ENCODE measurements at regions not wholly inside any gene's neighbourhood (a gene's known extent, or its start where the extent isn't known, plus 50 kb on each side); places are given as distances from the start of the nearest gene placed in this dataset.

DNA sequence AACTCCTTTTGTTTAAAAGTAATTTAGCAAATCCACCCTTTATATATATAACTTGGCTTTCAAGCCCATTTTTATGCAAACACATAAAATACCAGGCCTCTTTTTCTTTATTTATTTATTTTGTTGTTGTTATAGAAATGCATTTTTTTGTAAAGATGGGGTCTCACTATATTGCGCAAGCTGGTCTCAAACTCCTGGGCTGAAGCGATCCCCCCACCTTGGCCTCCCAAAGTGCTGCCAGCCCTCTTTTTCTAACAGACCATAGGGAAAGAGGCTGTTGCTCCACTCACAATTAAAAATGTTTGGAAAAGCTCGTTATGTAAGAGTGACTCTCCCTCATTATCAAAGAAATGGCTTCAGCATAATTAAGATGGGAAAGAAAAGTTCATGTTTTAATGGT lies 440.9 kb downstream of the HACE1 start:
- DNase-seq (ENCODE audit: low spot score), result no peak

DNA sequence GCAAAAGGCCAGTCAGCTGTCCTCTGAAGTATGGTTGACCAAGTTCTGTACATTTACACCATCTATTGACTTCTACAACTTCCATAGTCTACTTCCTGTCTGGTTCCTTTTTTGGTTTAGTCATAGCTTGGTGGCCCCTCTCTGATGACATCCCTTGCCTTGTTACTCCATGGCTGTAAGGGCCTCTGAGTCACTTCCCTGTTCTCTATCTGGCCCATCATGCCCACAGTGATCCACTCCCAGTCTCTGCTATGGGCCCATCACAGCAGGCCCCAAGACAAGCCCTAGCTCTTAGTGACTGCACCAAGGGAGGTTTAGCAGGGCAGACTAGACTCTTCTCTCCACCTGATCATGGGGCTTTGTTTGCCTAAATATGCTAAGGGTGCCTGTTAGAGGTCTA lies 441.6 kb downstream of the HACE1 start:
- peak; percentile 49 for DNase-seq (ENCODE audit: low spot score)

DNA sequence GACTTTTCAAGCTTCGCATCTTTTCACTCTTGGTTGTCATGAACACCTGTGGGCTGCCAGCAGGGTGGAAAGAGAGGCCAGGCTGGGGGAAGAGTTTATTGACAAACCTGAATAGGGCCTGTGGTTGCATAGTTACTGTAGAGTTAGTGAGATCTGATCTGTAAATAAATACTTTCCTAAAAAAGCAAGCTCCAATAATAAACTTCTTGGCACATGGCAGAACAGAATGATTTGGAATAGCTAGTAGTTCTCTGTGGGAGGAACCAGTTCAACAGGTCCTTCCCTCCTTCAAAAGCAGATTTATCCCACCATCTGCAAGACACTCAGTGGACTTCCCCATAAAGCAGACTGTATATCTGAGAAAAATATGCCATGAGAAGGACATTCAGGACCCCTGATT lies 445.0 kb downstream of the HACE1 start:
- no peak for DNase-seq (ENCODE audit: low spot score)

DNA sequence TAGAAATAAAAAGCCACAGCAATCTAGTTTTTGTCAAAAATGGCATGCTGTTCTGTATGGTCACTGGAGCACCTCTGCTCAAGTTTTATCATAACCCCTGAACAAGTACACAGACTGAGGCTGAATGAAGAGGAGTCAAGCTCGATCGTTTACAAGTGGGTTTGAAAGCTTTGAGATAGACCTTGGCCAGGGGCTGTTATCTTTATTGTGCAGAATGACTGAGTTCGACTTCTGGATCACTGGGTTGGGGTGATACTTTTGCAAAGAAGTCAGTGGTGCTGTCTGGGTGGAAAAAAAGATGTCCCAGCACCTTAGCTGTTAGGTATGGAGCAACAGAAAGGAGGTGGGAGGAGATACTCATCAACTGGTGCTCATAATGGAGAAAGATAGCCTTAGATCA lies 446.0 kb downstream of the HACE1 start:
- no peak for DNase-seq (ENCODE audit: low spot score)

DNA sequence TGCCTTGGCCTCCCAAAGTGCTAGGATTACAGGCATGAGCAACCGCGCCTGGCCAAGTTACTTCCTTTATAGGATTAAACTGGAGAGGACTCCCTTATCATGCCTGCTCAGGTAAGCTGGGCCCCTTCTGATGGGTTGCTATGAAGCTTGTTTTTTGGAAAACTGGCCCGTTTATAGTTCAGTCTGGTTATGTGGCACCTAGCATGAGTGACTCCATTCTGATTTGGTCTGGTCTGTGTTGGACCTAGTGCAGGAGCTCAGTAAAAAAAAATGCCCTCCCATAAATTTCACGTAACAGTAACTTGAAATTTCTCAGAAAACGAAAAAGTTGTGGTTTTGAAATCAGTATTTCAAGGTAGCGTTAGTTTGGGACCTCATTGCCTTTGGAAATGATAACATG lies 448.4 kb downstream of the HACE1 start:
- no peak for DNase-seq (ENCODE audit: low spot score)

DNA sequence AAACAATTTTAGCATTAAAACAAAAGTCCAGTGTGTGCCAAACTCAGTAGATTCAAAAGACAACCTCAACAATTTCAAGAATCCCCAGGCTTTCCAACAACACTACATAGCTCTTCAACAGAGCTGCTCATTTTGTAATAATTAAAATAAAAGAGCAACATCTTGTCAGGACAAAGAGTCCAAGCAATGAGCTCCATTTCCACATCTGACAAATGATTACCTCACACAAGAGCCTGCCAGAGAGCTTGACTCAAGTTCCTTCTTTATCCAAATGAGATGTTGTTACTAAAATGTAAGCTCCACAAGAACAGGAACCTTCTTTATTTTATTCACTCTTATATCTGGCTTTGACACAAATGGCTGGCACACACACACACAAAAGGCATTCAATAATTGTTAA lies 449.8 kb downstream of the HACE1 start:
- no peak for DNase-seq (ENCODE audit: low spot score)

DNA sequence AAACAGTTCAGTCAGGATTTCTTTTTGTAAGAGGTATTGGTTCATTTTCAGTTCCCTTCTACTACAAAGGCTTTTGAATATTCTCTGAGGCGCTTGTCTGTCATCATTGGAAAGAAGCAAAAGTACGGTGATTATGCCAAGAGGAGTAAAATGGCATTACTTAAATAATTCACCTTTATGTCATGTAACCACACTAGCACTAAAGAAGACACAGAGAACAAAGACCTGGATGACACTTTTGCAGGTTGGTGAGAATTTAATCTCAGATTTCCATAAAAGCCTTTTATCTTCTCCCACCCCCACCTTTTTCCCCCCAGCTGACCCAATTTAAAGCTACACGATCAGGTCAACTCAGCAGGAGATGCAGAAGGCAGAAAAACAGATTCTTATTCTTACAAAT lies 451.8 kb downstream of the HACE1 start:
- DNase-seq (ENCODE audit: low spot score), result no peak

DNA sequence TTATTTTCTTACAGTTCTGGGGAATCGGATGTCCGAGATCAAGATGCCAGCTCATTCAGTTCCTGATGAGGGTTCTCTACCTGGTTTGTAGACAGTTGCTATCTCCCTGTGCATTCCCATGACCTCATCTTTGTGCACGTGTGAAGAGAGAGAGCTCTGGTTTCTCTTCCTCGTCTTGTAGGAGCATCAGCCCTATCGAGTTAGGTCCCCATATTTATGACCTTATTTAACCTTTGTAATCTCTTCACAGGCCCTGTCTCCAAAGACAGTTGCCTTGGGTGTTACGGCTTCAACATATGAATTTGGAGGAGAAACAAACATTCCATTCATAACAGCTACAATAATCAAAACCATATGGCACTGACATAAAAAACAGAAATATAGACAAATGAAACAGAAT lies 455.3 kb downstream of the HACE1 start:
- no peak for DNase-seq (ENCODE audit: low spot score)

DNA sequence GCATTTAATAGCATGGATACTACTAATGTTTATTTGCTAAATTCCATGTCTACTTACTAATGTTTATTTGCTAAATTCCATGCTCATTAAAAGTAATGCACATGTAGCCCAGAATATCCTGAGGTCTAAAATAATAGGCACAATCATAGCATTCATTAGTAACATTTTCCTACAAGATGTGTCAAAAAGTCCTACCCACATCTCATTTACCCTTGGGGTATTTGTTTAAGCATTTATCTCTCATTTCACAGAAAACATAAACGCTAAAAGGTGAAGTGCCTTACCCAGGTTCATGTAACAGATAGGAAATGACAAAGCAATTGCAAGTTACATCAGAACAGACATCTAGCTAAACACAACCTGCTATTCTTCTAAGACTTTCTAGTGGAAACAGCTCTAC lies 457.1 kb downstream of the HACE1 start:
- DNase-seq (ENCODE audit: low spot score), result no peak

DNA sequence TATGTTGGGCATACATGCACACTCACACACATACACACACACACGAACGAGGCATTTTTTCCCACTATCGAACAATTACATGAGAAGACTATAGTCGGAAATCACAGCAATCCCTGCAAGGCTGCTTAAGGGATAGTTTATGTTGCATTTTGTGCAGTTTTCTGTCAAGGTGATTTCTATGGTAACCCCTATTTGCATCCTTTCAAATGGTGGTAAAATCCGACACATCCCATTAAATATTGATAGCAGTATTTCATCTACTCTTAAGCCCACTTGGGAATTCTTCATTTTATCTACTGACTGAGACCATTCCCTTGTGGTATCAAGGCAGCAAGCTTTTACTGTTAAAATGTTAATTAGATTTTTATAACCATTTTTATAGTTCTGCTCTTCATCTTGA lies 457.8 kb downstream of the HACE1 start:
- no peak for DNase-seq (ENCODE audit: low spot score)

DNA sequence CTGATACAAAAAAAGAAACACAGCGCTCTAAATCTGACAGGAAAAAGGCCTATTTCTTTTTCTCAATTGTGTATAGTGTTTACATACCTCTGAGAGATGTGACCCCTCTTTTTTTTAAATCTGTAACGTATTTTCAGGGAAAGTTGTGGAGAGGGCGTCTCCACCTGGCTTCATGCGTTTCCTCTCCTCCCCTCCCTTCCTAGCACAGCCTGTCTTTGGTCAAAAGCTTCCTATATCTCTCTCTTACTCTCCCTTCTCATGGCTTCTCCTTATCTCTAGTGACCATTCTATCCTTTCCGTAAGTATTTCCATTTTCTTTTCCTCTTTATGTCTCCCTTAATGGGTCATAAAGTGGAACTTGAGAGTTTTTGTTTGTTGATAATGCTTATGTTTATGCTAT lies 458.9 kb downstream of the HACE1 start:
- no peak for DNase-seq (ENCODE audit: low spot score)

DNA sequence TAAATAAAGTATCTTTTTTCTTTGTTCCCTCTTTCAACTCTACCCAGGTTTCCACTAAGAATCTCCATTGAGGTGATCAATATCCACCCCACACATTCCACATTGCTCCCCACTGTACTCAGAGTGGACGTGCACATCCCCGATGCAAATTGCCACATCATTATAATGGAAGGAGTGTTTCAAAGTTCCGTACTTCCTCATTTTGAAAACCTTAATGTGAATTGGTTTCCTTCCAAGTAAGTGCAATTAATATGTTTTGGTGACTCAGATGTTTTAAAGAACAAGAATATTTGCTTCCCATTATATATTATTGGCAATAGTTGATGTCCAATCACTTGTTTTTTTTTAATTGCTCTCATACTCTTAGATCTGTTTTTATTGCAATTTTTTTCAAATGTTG lies 463.6 kb downstream of the HACE1 start:
- DNase-seq (ENCODE audit: low spot score), result no peak

DNA sequence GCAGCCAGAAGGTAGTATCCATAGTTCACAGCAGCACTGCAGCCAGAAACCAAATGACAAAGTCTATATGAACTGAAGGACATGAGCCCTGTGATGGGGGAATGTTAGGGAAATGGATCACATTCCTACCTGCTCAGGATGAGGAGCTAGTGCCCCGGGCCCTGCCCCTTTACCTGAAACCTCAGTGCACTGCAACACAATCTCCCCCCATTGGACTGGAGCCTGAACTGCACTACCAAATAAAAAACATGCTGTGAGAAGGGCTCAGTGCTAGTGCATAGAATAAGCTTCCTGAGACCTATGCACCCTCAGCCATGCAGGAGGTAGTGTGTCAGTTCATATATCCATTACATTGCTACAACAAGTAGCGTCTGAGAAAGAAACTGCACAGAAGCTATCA lies 477.8 kb downstream of the HACE1 start:
- DNase-seq (ENCODE audit: low spot score), result no peak

DNA sequence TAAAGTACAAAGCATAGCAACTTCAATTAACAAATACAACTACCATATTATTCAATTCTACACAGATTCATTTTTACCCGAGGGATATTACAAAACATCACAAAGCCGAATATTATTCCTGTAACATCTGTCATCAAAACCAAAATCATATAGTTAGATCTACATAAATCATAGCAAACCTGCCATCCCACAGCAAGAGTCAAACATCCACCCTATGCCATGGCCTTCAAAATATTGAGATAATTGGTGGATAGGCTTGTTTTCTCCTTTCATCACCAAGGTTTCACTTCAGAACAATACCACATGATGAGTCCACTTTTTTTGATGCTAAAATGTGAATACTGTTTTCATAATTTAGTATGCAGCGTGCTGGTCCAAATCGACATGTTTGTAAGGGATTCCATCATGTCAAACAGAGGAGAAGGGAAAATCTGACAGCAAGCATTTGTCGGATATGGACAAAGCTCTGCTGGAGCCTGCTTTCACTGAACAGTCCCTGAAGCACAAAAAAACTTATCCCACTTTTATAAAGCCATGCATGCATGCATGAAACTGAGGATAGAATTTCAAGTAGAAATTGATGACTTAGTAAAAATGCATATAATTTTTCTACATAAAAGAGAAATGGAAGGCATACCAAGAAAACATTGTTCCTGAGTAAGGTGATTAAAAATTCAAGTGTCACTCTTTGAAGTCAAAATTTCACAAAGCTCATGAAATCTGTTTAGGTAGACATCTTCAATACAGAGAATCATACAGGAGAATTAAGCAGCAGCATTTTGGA lies 494.1 kb downstream of the HACE1 start:
- DNase-seq (ENCODE audit: low spot score), result no peak

DNA sequence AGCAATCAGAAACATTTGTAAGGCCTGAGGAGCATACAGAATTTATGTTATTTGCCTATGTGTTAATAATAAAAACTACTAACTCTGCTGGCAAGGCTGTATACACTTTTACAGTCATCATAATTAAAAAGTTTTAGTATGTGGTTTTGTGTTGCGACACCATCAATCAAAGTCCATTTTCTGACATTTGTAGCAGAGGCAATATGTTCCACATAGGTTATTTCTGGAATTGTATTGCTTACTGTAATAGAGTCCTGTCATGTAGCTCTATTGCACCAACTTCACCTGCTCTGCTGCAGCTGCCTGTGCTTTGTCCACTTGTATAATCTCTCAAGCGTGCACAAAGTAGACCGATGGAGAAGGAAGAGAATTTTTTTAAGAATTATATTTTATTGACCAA lies 501.8 kb downstream of the HACE1 start:
- no peak for DNase-seq (ENCODE audit: low spot score)

DNA sequence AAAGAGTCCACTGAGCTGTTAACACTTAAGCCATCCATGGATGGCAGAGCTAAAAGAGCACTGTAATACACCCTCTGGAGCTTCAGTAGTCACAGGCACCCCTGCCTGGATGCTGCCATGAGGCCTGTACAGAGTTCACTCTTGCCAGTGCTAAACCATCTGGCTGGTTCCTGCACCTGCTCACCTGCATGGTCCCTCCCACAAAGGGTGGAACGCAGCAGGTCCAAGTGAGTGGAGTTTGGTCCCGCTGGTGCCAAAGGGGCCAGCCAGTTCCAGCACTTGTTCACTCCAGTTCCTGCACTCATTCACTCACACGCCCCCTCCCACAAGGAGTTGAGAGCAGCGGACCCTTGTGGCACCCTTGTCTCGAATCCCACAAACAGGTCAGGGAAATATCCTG lies 503.5 kb downstream of the HACE1 start:
- DNase-seq (ENCODE audit: low spot score), result no peak

DNA sequence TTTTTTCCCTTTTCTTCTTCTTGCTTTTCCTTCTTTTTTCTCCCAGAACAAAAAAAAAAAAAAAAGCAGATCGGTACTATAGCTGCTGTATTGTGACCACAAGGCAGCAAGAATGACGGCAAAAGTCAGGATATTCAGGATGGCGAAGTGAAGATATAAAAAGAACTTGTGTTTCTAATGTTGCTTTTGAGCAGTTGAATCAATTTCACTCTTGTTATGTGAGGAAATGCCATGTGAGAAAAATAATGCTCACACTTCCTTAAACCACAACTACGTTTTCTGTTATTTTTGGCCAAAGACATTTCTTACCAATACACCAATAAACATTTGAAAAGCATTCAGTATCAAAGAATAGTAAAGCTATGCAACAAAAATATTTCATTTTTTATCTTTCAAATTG lies 510.5 kb downstream of the HACE1 start:
- DNase-seq (ENCODE audit: low spot score), result no peak

DNA sequence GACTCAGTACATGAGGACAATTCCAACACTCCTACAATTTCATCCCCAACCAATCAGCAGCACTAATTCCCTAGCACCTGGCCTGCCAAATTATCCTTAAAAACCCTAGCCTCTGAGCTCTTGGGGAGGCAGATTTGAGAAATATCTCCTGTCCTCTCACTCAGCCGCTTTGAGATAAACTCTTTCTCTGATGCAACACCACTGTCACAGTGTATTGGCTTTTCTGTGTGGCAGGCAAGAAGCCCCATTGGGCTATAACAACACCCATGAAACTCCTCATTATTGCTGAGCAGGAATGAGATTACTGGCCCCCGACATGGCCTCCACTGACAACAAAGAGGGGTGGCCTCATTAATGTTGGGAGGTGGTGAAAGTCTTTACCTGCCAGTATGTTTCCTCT lies 515.5 kb downstream of the HACE1 start:
- no peak for DNase-seq (ENCODE audit: low spot score)

DNA sequence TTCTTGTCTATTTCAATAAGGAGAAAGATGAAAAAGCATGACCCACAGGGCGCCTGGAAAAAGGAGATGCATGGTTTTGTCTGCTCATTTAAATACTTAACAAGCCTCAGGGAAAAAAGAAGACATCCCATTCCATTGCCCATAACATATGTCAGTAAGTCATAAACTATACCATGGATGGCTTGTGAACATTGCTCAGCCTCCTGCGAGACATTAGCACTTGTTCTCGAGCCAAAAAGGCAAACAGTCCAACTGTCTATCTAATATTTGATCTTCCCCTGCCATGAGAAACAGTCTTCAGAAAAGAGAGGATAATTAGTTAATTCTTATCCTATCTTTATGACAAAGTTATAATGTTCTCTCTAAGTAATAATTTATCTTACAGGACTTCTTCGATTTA lies 527.4 kb downstream of the HACE1 start:
- no peak for DNase-seq (ENCODE audit: low spot score)

DNA sequence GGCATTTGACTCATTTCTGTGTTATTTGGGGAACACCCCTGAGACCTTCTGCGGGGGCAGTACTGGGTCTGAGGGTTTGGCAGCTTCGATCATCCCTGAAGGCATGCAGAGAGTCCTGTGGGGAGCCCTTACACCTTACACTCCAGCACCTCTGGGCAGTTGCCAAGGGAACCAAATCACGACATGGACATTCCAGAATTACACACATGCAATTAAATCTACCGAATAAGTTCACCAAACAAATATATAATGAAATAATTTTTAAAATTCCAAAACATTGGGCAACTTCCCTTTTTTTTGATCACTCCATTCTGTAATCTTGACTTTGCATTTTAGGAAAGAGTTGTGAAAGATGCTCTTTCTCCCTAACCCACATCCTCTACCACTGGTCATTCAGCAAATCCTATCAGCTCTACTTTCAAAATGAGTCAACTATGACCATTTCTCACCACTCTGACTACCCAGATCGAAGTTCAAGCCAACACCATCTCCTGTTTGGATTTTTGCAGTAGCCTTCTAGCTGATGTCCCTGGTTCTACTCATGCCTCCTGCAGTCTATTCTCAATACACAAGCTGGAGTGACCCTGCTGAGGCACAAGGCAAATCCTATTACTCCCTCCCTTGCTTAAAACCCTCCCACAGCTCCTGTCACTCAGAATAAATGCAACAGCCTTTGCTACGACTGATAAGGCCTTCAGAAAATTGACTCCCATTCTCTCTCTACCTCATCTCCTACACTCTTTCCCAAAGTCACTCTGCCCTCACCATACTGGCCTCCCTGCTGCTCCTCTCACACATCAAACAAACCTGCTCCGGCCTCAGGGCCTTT lies 533.3 kb downstream of the HACE1 start:
- no peak for DNase-seq (ENCODE audit: low spot score)

DNA sequence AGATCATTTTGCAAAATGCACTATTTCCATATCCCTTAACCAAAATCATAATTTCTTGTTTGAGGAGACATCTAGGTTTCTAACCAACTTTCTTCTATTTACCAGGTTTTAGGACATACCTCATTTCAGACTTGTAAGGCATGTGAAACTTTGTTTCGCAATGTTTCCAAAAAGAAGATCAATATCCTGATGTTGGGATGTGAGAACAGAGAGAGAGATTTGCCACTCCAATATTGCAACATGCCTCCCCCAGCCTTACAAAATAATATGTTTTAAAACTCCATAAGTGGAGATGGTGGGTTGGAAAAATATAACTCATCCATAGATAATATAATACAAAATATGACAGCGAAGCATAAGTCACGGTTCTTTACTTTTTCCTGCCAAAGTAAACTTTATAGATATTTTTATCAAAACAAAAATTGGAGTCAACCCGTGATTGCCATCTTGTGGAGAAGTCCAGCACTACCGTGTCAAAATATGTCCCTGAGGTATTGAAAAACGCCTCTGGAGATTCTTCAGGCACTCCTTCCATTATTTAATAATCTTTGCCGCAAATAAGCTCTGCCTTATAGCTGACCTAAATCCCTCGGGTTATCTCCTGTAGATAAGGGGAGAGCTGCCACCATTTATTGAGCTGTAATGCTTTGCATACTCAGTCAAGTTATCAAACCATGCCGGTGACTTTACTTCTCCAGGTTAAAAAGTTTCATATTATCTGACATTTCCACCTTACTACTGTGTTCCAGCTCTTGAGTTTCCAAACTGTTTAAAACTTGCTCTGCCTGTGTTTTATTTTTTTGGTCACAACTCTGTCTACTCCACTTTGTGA lies 534.2 kb downstream of the HACE1 start:
- DNase-seq (ENCODE audit: low spot score), result peak; percentile 15

DNA sequence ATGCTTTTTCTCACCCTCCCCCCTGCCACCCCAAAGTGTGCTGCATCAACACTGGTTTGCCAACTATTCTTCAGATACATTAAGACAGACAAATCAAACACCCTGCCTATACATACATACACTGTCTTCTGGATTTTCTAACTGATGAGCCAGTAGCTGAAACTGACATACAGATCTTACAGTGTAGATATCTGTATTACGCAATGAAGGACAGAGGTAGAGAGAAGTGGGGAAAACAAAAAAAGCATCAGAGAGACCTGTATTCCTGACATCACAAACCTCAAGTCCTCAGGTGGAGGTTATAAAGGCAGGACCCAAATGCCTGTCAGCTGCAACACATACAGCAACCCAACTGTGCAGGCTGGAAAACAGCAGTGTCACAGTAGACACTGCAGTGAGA lies 535.4 kb downstream of the HACE1 start:
- DNase-seq (ENCODE audit: low spot score), result no peak

DNA sequence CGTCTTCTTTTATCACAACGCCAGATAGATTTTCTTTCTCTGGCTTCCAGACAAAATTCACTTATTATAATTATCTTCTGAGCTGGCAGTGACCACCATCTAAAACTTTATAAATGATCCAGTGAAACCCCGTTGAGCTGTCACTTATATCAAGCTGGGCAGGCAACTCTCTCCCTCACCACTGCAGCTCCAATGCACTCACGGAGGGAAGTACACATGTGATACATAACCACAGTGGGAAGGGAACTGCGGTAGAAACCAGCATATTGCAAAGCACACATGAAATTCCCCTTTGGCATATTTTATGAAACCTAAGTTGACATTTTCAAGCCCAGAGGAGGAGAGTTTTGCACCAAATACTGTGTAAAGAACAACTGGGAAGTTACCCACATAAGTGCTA lies 536.9 kb downstream of the HACE1 start:
- no peak for DNase-seq (ENCODE audit: low spot score)

Data from kidney capillary endothelial cell (primary cell).